OCI-LY1 (cell line): ENCODE measurements at regions not wholly inside any gene's neighbourhood (a gene's known extent, or its start where the extent isn't known, plus 50 kb on each side); places are given as distances from the start of the nearest gene placed in this dataset.

ENCODE experiments used
- EZH2 ChIP-seq: fragments of 200-600 bp; sonication (generic), shearing (Covaris generic); IDR thresholded peaks from 2 replicates; pipeline ENCODE4 v1.8.0; 2017; ENCODE audit warnings: borderline replicate concordance, mixed run types, mild to moderate bottlenecking, antibody characterized with exemption, low read length, moderate library complexity, mixed read lengths
- TF ChIP-seq, protein P1 (sequence below): fragments of 200-600 bp; sonication (generic), shearing (Covaris generic); IDR thresholded peaks from 2 replicates; pipeline ENCODE4 v1.5.1; 2017; ENCODE audit warnings: mild to moderate bottlenecking, antibody characterized with exemption, low read length, moderate library complexity, mixed read lengths

DNA sequence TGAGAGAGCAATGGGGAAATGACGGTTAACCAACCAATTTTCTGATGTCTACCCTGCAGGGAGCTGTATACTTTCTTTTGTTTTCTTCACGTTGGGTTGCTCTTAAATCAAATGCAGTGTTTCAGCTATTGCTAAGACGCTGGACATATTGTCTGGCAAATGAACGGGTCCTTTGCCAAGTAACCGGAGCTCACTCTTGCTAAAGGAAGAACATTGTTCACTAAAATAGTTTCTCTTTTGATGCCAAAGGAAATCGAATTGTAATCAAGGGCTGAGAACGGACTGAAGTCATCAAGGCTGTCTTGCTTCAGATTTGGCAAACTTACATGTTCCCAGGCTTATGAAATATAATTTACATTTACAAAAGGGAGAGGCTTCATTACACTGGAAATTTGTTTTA is 142.3 kb upstream of the ARGLU1 start:
- TF ChIP-seq, protein P1, sequence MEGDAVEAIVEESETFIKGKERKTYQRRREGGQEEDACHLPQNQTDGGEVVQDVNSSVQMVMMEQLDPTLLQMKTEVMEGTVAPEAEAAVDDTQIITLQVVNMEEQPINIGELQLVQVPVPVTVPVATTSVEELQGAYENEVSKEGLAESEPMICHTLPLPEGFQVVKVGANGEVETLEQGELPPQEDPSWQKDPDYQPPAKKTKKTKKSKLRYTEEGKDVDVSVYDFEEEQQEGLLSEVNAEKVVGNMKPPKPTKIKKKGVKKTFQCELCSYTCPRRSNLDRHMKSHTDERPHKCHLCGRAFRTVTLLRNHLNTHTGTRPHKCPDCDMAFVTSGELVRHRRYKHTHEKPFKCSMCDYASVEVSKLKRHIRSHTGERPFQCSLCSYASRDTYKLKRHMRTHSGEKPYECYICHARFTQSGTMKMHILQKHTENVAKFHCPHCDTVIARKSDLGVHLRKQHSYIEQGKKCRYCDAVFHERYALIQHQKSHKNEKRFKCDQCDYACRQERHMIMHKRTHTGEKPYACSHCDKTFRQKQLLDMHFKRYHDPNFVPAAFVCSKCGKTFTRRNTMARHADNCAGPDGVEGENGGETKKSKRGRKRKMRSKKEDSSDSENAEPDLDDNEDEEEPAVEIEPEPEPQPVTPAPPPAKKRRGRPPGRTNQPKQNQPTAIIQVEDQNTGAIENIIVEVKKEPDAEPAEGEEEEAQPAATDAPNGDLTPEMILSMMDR: no peak
- TF ChIP-seq EZH2: no peak
